Prostate gland (tissue), 2 donors: ENCODE measurements at regions not wholly inside any gene's neighbourhood (a gene's known extent, or its start where the extent isn't known, plus 50 kb on each side); places are given as distances from the start of the nearest gene placed in this dataset.
A peak's percentile ranks its signal among the peaks of the same experiment; 100 is the strongest.
"Not testable (repeated sequence)": the region's sequence is repeated elsewhere in the genome, so short reads cannot be mapped to it uniquely, and the experiment has no call there.

ENCODE experiments used
- DNase-seq: peaks from one replicate; pipeline ENCODE4 v3.0.0-alpha.2; 2019; ENCODE audit warnings: low spot score
- H3K27ac ChIP-seq, 2 donors: fragments of 200-600 bp; sonication (generic); 2 replicates each; pipeline ENCODE4 v1.5.1; 2017 to 2019
- H3K27me3 ChIP-seq: fragments of 200-600 bp; sonication (generic); replicated peaks from 2 replicates; pipeline ENCODE4 v1.5.1; 2019; ENCODE audit not compliant: insufficient read depth
- H3K36me3 ChIP-seq, 2 donors: fragments of 200-600 bp; sonication (generic); 1 replicate in 1 of 2; 2 replicates in 1 of 2; pipeline versions ENCODE4 v1.5.1 to v1.8.1; 2017 to 2019
- H3K4me1 ChIP-seq: fragments of 200-600 bp; sonication (generic); replicated peaks from 2 replicates; pipeline ENCODE4 v1.5.1; 2019
- H3K4me3 ChIP-seq, 2 donors: fragments of 200-600 bp; sonication (generic); 2 replicates each; pipeline ENCODE4 v1.5.1; 2017 to 2019
- H3K9me3 ChIP-seq: fragments of 200-600 bp; sonication (generic); 2 replicates; pipeline ENCODE4 v1.5.1; 2017
- CTCF ChIP-seq, 4 experiments: fragments of 200-600 bp in 2 of 4; fragments of 450-650 bp in 2 of 4; sonication (generic) in 2 of 4; IDR thresholded peaks; 1 replicate in 3 of 4; 2 replicates in 1 of 4; pipeline ENCODE4 v1.5.1; 2016 to 2019; ENCODE audit warnings: antibody characterized with exemption in 4 of 4, mild to moderate bottlenecking in 2 of 4, moderate library complexity in 2 of 4
- POLR2A ChIP-seq: fragments of 450-650 bp; IDR thresholded peaks from one replicate; pipeline ENCODE4 v1.6.1; 2016; ENCODE audit warnings: antibody characterized with exemption, mild to moderate bottlenecking
- POLR2AphosphoS5 ChIP-seq: sonication (generic); formaldehyde crosslinking; IDR thresholded peaks from one replicate; pipeline ENCODE4 v1.6.1; 2017; ENCODE audit warnings: antibody characterized with exemption
- WGBS: methylation state at CpG from one replicate; pipeline ENCODE4 v1.1.5; 2018; 5-methylcytosine and 5-hydroxymethylcytosine counted together
- intact Hi-C: fragments of 100-400 bp; cut with DNase I; formaldehyde crosslinking; loops from one replicate; pipeline ENCODE4 v1.14.2; 2022

- intact Hi-C loops: no loop called here
- 75% methylated on average over 4 of the region's 4 CpGs for WGBS
- TF ChIP-seq POLR2A (no peak), POLR2AphosphoS5 (no peak), CTCF (IDR thresholded peaks at IDR 0.05) (no peak)
- H3K4me1 ChIP-seq: peaks cover 7% of the 10 kb centered on the region
- H3K27ac ChIP-seq: peak overlapping the region in 1 of 2 donors; percentile 62
- H3K27me3 ChIP-seq: no peaks in the 10 kb centered on the region
- no peaks in the 10 kb centered on the region for H3K9me3 ChIP-seq
- DNase-seq: no peak
- no peaks in the 10 kb centered on the region for H3K36me3 ChIP-seq
- no peak overlapping the region for H3K4me3 ChIP-seq
Observed at GRCh38 chr10:46104071-46104585, 58.1 kb upstream of the MSMB start.

GRCh38 chr10:46105416-46105815 is 59.3 kb upstream of the MSMB start:
- H3K36me3 ChIP-seq, H3K4me3 ChIP-seq, H3K9me3 ChIP-seq, H3K4me1 ChIP-seq, intact Hi-C loops, DNase-seq, H3K27me3 ChIP-seq: not testable (repeated sequence)
- H3K27ac ChIP-seq: peak overlapping the region in 1 of 2 donors; percentile 87
- 61% methylated on average over 9 of the region's 9 CpGs for WGBS

DNA sequence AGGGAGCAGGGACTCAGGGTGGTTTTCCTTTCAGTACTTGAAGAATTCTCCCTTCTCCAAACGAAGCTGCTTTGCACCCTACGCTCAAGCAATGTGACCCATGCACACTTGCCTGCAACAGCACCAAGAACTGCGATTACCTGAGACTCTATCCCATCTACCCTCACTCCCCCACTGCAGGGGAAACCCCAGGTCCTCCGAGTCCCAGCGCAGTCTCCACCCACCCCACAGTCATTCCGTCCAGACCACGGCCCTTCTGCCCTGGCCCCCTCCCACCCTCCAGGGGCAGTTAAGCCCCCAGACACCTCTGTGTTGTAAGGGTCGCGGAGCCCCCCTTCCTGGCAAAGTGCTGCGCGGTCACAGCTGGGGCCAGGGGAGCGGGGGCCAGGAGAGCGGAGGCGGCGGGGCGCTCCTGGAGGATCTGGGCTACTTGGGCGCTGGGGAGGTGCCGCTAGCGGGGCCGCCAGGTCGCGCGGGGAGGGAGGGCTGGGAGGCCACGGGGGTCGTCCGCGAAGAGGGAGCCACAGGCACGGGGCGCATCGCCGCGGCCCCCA is 59.9 kb upstream of the MSMB start:
- H3K36me3 ChIP-seq, intact Hi-C loops, H3K9me3 ChIP-seq, H3K4me1 ChIP-seq, H3K27me3 ChIP-seq, DNase-seq: not testable (repeated sequence)
- H3K4me3 ChIP-seq: peak overlapping the region; percentile 36 to 50
- H3K27ac ChIP-seq: peak overlapping the region; percentile 86 to 87
- WGBS: 6% methylated on average over 16 of the region's 32 CpGs

DNA sequence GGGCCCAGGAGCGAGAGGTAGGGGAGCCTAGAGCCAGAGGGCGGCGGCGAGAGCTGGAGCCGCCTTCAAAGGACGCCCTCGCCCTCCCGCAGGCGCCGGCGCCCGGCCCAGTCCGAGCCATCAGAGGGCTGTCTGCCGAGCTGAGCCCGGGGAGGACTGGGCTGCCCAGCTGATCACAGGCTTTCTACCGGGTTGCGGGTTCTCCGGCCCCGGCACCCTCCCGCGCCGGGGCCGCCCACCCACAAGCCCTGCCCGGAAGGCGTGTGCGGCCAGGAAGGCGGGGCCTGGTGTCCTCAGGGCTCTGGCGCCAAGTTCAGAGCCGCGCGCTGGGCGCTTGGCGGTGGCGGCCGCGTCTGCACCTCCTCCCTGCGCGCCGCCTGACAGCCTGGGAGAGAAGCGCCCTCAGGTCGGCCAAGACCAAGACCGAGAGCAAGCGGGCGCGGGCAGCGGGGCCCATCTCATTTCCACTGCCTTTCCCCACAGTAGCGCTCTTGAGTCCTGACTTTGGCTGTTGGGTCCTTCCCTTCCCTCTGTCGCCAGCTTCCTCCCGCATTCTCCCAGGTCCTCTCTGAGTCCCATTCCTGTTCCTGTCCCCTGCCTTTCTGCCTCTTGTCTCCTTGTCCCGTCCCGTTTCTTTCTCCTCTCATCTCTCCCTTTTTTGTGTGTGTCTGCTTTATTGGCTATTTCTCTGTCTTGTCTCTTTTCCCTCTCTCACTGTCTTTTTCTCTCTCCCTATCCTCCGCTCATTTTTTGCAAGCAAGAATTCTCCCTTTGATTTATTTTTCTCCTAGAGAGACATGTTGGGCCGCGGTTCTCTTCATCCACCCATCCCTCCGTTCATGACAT is 60.6 kb upstream of the MSMB start:
- DNase-seq: peak; percentile 59
- TF ChIP-seq CTCF (IDR thresholded peaks at IDR 0.05) (peak in 2 of 4 experiments; percentile 52 to 57), POLR2A (peak; percentile 36), POLR2AphosphoS5 (peak; percentile 54)
- intact Hi-C loops: no loop called here
- Histone ChIP-seq H3K27me3 (no peaks in the 10 kb centered on the region), H3K36me3 (no peaks in the 10 kb centered on the region), H3K9me3 (no peaks in the 10 kb centered on the region), H3K4me3 (peak overlapping the region; percentile 36 to 50), H3K4me1 (peaks cover 7% of the 10 kb centered on the region), H3K27ac (peak overlapping the region; percentile 86 to 87)
- WGBS: 3% methylated on average over 45 of the region's 55 CpGs

DNA sequence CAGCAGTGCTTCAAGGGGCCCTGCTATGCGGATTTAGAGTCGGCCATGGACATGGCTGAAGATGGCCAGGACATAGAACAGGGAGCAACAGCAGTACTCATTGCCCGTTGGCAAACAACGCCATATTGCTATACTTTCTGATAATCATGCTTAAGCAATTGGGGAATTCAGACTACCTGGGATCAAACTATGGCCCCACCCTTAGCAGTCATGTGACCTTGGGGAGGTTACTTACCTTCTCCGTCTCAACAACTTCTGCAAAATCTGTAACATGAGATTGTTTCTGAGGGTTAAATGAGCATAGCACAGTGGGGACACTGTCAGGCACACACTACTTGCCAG is 62.1 kb upstream of the MSMB start:
- H3K4me3 ChIP-seq, H3K36me3 ChIP-seq, H3K9me3 ChIP-seq, H3K4me1 ChIP-seq, H3K27me3 ChIP-seq, DNase-seq, intact Hi-C loops: not testable (repeated sequence)
- peak overlapping the region in 1 of 2 donors; percentile 87 for H3K27ac ChIP-seq
- 93% methylated on average over 4 of the region's 5 CpGs for WGBS

- 87% methylated on average over 1 of the region's 1 CpG for WGBS
- DNase-seq, H3K9me3 ChIP-seq, intact Hi-C loops, H3K36me3 ChIP-seq, H3K4me1 ChIP-seq, H3K27me3 ChIP-seq, H3K4me3 ChIP-seq, H3K27ac ChIP-seq: not testable (repeated sequence)
Observed at GRCh38 chr10:46154271-46154670, 108.2 kb upstream of the MSMB start.

DNA sequence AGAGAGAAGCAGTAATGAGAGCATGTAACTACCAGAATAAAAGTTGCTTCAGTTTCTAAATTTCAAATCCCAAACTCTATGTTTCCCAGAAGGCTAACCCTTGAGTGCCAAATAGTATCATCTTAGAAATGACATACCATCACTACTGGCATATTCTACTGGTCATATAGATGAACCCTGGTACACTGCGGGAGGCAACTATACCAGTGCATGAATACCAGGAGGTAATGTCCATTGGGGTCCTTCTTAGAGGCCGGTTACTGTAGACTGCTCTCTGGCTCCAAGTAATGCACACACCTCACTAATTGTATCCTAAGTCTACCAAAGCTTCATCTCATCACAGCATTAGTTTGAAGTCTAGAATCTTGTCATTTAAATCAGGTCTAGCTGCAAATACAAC is 108.6 kb upstream of the MSMB start:
- H3K4me3 ChIP-seq, H3K4me1 ChIP-seq, H3K27me3 ChIP-seq, H3K27ac ChIP-seq, H3K9me3 ChIP-seq, intact Hi-C loops, H3K36me3 ChIP-seq, DNase-seq: not testable (repeated sequence)
- WGBS: 91% methylated on average over 2 of the region's 2 CpGs

GRCh38 chr10:46156866-46157265 is 110.8 kb upstream of the MSMB start:
- H3K4me3 ChIP-seq, DNase-seq, H3K9me3 ChIP-seq, H3K4me1 ChIP-seq, H3K27me3 ChIP-seq, H3K36me3 ChIP-seq, H3K27ac ChIP-seq, intact Hi-C loops: not testable (repeated sequence)
